ENCODE measurements at regions not wholly inside any gene's neighbourhood (a gene's known extent, or its start where the extent isn't known, plus 50 kb on each side); places are given as distances from the start of the nearest gene placed in this dataset.

- Mint-ChIP-seq H3K4me1 (ENCODE audit: low read depth) (no peaks in the 10 kb centered on the region), H3K9me3 (ENCODE audit: low read depth) (no peaks in the 10 kb centered on the region), H3K27ac (ENCODE audit: unreplicated experiment) (no peak overlapping the region), H3K27me3 (ENCODE audit: low read depth) (peaks cover 38% of the 10 kb centered on the region), H3K36me3 (ENCODE audit: low read depth) (no peaks in the 10 kb centered on the region), H3K4me3 (ENCODE audit: unreplicated experiment) (no peak overlapping the region)
- DNase-seq (ENCODE audit: low spot score), result no peak
- TF ChIP-seq CTCF (IDR thresholded peaks at IDR 0.05), result no peak
Observed at GRCh38 chr22:22776121-22776520, 111.5 kb upstream of the IGLL5 start.

GRCh38 chr22:22779213-22779612 is 108.4 kb upstream of the IGLL5 start:
- H3K27ac Mint-ChIP-seq (ENCODE audit: unreplicated experiment), result no peak overlapping the region
- no peak for DNase-seq (ENCODE audit: low spot score)
- H3K4me3 Mint-ChIP-seq (ENCODE audit: unreplicated experiment), result no peak overlapping the region
- no peaks in the 10 kb centered on the region for H3K4me1 Mint-ChIP-seq (ENCODE audit: low read depth)
- peaks cover 47% of the 10 kb centered on the region for H3K27me3 Mint-ChIP-seq (ENCODE audit: low read depth)
- TF ChIP-seq CTCF (IDR thresholded peaks at IDR 0.05), result no peak
- H3K9me3 Mint-ChIP-seq (ENCODE audit: low read depth), result no peaks in the 10 kb centered on the region
- no peaks in the 10 kb centered on the region for H3K36me3 Mint-ChIP-seq (ENCODE audit: low read depth)

GRCh38 chr22:22783575-22783974 is 104.0 kb upstream of the IGLL5 start:
- peaks cover 37% of the 10 kb centered on the region for H3K27me3 Mint-ChIP-seq (ENCODE audit: low read depth)
- no peak overlapping the region for H3K27ac Mint-ChIP-seq (ENCODE audit: unreplicated experiment)
- H3K4me3 Mint-ChIP-seq (ENCODE audit: unreplicated experiment), result no peak overlapping the region
- no peaks in the 10 kb centered on the region for H3K36me3 Mint-ChIP-seq (ENCODE audit: low read depth)
- no peaks in the 10 kb centered on the region for H3K9me3 Mint-ChIP-seq (ENCODE audit: low read depth)
- no peaks in the 10 kb centered on the region for H3K4me1 Mint-ChIP-seq (ENCODE audit: low read depth)
- no peak for TF ChIP-seq CTCF (IDR thresholded peaks at IDR 0.05)
- DNase-seq (ENCODE audit: low spot score), result no peak

GRCh38 chr22:22784249-22785039 is 103.2 kb upstream of the IGLL5 start:
- DNase-seq (ENCODE audit: low spot score), result no peak
- TF ChIP-seq CTCF (IDR thresholded peaks at IDR 0.05), result no peak
- H3K9me3 Mint-ChIP-seq (ENCODE audit: low read depth), result no peaks in the 10 kb centered on the region
- H3K4me1 Mint-ChIP-seq (ENCODE audit: low read depth), result no peaks in the 10 kb centered on the region
- H3K36me3 Mint-ChIP-seq (ENCODE audit: low read depth), result no peaks in the 10 kb centered on the region
- H3K27ac Mint-ChIP-seq (ENCODE audit: unreplicated experiment), result no peak overlapping the region
- no peak overlapping the region for H3K4me3 Mint-ChIP-seq (ENCODE audit: unreplicated experiment)
- peaks cover 37% of the 10 kb centered on the region for H3K27me3 Mint-ChIP-seq (ENCODE audit: low read depth)

- no peak for DNase-seq (ENCODE audit: low spot score)
- H3K9me3 Mint-ChIP-seq (ENCODE audit: low read depth), result no peaks in the 10 kb centered on the region
- TF ChIP-seq CTCF (IDR thresholded peaks at IDR 0.05), result no peak
- H3K36me3 Mint-ChIP-seq (ENCODE audit: low read depth), result no peaks in the 10 kb centered on the region
- no peak overlapping the region for H3K27ac Mint-ChIP-seq (ENCODE audit: unreplicated experiment)
- no peak overlapping the region for H3K4me3 Mint-ChIP-seq (ENCODE audit: unreplicated experiment)
- no peaks in the 10 kb centered on the region for H3K4me1 Mint-ChIP-seq (ENCODE audit: low read depth)
- peaks cover 41% of the 10 kb centered on the region for H3K27me3 Mint-ChIP-seq (ENCODE audit: low read depth)
Observed at GRCh38 chr22:22785316-22786065, 102.1 kb upstream of the IGLL5 start.
